ENCODE measurements at regions not wholly inside any gene's neighbourhood (a gene's known extent, or its start where the extent isn't known, plus 50 kb on each side); places are given as distances from the start of the nearest gene placed in this dataset.

DNA sequence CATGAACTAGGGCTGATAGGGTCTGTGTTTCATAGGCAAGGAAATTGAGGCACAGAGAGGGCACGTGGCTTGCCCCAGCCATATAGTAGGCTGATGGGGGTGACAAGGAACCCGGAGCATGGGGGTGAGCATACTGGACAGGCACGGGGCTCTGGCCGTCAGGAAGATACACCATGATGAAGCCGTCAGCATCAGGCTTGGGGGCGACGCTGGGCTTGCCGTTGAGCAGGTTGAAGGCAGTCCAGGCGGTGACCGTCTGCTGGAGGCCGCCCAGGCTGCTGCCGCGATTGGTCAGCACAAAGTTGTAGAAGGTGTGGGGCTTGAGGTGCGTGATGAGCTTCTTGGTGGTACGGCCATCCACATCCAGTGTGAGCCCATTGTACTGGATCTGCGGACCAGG lies 119.7 kb downstream of the PTPRS start:
- H3K9me3 ChIP-seq: no peaks in the 10 kb centered on the region
- no peak overlapping the region for H3K4me3 ChIP-seq
- TF ChIP-seq POLR2A (IDR thresholded peaks at IDR 0.05): no peak
- TF ChIP-seq, protein P1, sequence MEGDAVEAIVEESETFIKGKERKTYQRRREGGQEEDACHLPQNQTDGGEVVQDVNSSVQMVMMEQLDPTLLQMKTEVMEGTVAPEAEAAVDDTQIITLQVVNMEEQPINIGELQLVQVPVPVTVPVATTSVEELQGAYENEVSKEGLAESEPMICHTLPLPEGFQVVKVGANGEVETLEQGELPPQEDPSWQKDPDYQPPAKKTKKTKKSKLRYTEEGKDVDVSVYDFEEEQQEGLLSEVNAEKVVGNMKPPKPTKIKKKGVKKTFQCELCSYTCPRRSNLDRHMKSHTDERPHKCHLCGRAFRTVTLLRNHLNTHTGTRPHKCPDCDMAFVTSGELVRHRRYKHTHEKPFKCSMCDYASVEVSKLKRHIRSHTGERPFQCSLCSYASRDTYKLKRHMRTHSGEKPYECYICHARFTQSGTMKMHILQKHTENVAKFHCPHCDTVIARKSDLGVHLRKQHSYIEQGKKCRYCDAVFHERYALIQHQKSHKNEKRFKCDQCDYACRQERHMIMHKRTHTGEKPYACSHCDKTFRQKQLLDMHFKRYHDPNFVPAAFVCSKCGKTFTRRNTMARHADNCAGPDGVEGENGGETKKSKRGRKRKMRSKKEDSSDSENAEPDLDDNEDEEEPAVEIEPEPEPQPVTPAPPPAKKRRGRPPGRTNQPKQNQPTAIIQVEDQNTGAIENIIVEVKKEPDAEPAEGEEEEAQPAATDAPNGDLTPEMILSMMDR (IDR thresholded peaks at IDR 0.05): no peak
- TF ChIP-seq EP300 (IDR thresholded peaks at IDR 0.05): no peak
- no peak for TF ChIP-seq POLR2AphosphoS5 (IDR thresholded peaks at IDR 0.05)
- H3K27ac ChIP-seq: no peak overlapping the region
- ATAC-seq: no peak
- no peaks in the 10 kb centered on the region for H3K4me1 ChIP-seq
- H3K36me3 ChIP-seq: peaks cover 0 to 95% of the 10 kb centered on the region in 2 donors
- H3K27me3 ChIP-seq: no peaks in the 10 kb centered on the region
- 96% methylated on average over 5 of the region's 16 CpGs; no CpG with 5 or more reads in 1 of the 2 donors for WGBS, 2 donors (ENCODE audit: low coverage in 1 of 2)

DNA sequence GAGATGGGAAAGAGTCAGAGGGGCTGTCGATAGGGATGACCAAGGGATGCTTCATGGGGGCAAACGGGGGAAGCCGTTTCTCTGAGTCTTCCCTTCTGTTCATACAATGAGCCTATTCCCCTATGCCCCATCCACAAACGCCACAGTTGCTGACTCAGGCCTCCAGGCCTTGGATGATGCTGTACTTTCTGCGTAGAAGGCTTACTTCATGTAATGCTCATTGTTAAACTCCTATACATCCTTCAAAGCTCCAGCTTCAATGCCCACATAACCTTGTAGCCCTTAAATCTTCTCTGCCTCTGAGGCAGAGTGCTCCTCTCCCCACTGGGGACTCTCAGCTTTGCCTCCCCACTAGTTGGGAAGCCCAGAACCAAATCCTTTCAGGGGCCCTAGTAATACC lies 120.3 kb downstream of the PTPRS start:
- Histone ChIP-seq H3K4me3 (no peak overlapping the region), H3K36me3 (peaks cover 0 to 95% of the 10 kb centered on the region in 2 donors), H3K9me3 (no peaks in the 10 kb centered on the region), H3K4me1 (no peaks in the 10 kb centered on the region), H3K27ac (no peak overlapping the region), H3K27me3 (no peaks in the 10 kb centered on the region)
- 88 to 100% methylated on average over 4 of the region's 5 CpGs for WGBS, 2 donors (ENCODE audit: low coverage in 1 of 2)
- TF ChIP-seq, protein P1 (IDR thresholded peaks at IDR 0.05): no peak
- no peak for TF ChIP-seq POLR2AphosphoS5 (IDR thresholded peaks at IDR 0.05)
- no peak for TF ChIP-seq POLR2A (IDR thresholded peaks at IDR 0.05)
- no peak for TF ChIP-seq EP300 (IDR thresholded peaks at IDR 0.05)
- ATAC-seq: no peak

DNA sequence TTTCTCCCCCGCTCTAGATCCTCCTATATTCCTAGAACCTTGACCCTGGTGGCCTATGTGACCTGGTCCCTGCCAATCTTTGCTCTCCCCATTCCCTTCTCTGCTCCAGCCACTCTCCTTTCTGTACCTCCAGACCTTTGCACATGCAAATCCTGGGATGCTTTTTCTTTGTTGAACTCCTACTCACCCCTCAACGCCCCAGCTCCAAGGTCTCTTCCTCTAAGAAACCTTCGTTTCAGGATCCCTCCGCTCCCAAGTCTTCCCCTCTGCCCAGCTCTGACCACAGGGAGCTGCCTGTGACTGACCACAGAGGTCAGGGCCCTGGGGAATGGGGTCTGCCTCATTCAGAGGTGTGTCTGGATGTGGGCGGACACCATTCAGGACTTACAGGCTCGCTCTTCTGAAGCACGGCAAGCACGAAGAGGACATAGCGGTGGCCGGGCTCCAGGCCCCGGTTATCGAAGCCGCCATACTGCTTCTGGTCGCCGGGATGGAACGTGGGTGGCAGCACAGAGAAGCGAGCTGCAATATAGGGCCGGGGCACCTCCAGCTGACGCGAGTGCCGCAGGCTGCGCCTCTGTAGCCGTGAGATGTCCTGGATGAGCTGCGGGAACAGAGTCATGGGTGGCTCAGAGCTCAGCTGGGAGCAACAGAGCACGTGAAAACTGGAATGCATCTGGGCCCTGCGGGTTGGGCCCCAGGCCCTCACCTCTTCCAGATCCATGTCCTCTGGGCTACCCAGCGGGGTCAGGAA lies 120.9 kb downstream of the PTPRS start:
- H3K9me3 ChIP-seq: no peaks in the 10 kb centered on the region
- H3K27ac ChIP-seq: no peak overlapping the region
- H3K4me3 ChIP-seq: no peak overlapping the region
- 92 to 100% methylated on average over 10 to 11 of the region's 27 CpGs for WGBS, 2 donors (ENCODE audit: low coverage in 1 of 2)
- no peaks in the 10 kb centered on the region for H3K27me3 ChIP-seq
- no peaks in the 10 kb centered on the region for H3K4me1 ChIP-seq
- no peak for ATAC-seq
- H3K36me3 ChIP-seq: peaks cover 0 to 95% of the 10 kb centered on the region in 2 donors
- TF ChIP-seq POLR2AphosphoS5 (IDR thresholded peaks at IDR 0.05) (no peak), EP300 (IDR thresholded peaks at IDR 0.05) (no peak), POLR2A (IDR thresholded peaks at IDR 0.05) (no peak)
- TF ChIP-seq, protein P1 (IDR thresholded peaks at IDR 0.05): no peak

DNA sequence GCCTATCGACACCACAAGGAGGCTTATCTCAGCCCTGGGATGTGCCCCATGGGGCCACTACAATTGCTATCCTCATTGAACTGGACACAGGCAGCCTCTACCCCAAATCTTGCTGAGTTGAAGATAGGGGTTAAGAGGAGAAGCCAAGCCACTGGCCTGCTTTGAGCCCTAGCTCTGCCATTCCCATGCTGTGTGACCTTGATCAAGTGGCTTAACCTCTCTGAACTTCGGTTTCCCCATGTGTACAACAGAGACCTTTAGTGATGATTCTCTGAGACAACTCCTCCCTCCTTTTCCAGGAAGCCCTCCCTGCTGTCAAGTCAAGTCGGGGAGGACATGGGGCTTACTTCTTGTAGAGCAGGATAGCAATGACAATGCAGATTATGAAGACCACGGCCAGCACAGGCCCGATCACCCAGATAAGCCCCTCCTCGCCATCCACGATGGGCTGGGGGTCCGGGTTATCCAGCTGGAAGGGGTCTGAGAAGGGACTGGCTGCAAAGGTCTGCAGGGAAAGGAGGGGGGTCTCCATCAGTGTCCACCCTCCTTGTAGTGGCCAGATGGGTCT lies 121.6 kb downstream of the PTPRS start:
- WGBS, 2 donors (ENCODE audit: low coverage in 1 of 2): 95% methylated on average over 4 of the region's 8 CpGs; no CpG with 5 or more reads in 1 of the 2 donors
- Histone ChIP-seq H3K9me3 (no peaks in the 10 kb centered on the region), H3K4me1 (no peaks in the 10 kb centered on the region), H3K27ac (no peak overlapping the region), H3K36me3 (peaks cover 0 to 95% of the 10 kb centered on the region in 2 donors), H3K4me3 (no peak overlapping the region), H3K27me3 (no peaks in the 10 kb centered on the region)
- ATAC-seq: no peak
- TF ChIP-seq POLR2AphosphoS5 (IDR thresholded peaks at IDR 0.05) (no peak), EP300 (IDR thresholded peaks at IDR 0.05) (no peak), POLR2A (IDR thresholded peaks at IDR 0.05) (no peak)
- TF ChIP-seq, protein P1 (IDR thresholded peaks at IDR 0.05): no peak

All from gastroesophageal sphincter (tissue), 4 donors.